ENCODE measurements at regions not wholly inside any gene's neighbourhood (a gene's known extent, or its start where the extent isn't known, plus 50 kb on each side); places are given as distances from the start of the nearest gene placed in this dataset.

DNA sequence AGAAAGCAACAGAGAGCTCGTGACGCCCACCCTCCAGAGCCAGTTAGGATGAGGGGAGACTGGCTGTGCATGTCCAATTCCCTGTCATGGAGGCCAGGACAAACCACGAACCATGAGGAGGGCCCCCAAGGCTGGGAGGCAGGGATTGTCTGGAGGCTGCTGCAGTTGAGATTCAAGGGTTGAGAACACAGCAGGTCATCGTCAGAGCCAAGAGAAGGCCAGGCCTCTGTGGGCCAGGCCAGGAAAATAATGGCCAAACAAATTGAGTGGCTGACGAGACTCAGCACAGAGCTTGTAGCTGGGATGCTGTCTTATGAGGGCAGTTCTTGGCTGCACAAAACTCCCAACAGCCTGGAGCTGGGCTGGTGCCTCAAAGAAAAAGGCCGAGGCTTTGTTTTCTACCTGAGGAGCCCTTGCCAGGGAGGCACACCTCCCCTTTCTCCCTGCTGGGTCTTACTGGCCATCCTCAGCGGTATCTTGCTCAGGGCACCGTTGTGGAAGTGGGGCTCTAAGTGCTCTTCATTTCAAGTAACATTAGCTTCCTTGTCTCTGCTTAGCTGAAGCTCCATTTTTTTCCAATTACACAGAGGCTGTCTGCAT, 665.9 kb downstream of the BCL11B start:
- no peak for DNase-seq

DNA sequence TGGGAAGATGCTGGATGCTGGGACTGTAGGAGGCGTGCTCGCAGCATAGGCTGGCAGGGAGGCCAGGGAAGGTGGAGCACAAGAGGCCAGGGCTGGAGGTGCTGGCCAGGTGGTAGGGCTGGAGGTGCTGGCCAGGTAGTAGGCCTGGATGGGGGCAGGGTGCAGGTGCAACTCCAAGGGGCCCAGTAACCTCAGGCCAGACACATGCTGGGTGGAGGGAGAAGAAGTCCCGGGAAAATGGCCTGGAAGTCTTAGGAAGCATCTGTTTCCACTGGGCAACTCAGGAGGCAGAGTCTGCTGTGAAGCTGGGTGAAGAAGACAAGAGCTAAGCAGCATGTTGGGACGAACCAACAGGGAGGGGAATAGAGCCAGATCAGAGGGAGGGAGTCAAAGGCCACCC, 665.2 kb downstream of the BCL11B start:
- DNase-seq: no peak

- no peak for DNase-seq
These were observed 664.6 kb downstream of the BCL11B start for GRCh38 chr14:98607341-98607910.

DNA sequence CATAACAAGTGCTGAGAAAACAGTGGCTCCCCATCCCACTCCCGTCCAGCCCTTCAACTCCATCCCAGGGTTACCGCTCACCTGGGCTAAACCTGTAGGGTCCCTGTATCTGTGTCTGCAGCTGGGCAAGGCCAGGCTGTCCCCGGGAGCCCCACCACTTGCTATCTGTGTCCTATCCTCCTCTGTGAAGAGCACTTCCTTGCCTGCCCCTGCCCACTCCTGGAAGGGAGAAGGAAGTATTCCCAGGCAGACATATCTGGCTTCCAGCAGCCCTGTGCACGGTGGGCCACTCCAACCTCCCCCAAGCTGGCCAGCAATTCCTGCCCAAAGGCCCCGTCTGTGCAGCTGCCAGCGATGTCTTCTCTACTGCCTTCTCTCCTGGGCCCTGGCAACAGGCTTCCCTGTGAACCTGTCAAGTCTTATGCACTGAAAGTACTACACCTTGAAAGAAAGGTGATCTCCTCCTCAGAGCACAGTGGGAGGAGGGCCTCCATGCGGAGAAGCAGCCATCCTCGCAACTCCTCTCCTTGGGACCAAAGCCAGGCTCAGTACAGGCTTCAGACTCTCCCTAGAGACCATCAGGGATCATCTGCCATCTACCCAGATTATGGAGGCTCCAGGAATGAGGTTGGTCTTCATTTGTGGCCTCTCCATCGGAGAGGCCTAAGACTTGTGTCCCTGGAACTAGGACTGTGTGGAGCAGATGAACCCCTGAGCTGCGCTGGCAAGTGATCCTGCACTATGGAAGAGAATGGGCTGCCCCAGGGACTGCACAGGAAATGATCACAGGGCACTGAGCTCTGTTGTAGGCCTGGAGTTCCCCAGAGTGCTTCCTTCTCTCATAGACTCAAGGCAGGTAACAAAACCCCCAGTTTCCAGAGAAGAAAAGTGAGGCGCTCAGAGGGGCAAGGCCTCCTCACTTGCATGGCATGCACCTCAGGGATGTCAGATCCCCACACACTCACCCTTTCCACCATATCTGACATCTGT, 663.6 kb downstream of the BCL11B start:
- DNase-seq: no peak

DNA sequence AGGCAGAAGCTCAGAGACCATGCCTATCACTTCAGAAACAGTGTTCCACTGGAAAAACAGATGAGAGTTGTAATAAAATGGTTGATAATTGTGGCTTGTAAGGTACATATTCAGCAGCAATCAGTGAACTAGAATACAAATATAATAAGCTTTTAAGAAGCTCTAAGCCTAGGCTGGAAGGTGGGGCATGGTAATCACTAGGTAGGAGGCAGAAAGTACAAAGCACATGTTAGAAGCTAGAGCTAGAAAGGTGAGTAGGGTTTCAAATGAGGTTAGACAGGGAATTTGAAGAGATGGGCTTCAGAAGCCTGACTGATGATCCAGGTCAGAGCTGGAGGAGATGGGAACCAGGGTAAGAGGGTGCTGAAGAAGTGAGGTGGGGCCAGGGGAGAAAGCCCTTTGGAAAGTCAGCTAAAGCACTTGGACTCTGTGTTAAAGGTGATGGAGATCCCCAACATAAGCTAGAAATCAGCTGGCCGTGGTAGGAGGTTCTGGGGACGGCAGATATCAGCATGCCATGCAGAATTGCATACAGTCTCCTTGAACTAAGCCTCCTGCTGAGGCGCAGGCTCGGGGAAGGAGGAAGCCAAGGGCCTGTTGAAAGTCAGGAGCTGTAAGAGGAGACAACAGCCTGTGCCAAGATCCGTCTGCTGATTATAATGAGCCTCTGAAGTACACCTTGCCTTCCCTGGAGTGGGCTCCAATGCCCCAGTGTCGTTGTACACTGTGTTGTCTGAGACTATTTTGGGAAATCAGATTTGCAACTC, 659.4 kb downstream of the BCL11B start:
- DNase-seq: no peak

- DNase-seq: no peak
These were observed 657.3 kb downstream of the BCL11B start for GRCh38 chr14:98614741-98615140.

DNA sequence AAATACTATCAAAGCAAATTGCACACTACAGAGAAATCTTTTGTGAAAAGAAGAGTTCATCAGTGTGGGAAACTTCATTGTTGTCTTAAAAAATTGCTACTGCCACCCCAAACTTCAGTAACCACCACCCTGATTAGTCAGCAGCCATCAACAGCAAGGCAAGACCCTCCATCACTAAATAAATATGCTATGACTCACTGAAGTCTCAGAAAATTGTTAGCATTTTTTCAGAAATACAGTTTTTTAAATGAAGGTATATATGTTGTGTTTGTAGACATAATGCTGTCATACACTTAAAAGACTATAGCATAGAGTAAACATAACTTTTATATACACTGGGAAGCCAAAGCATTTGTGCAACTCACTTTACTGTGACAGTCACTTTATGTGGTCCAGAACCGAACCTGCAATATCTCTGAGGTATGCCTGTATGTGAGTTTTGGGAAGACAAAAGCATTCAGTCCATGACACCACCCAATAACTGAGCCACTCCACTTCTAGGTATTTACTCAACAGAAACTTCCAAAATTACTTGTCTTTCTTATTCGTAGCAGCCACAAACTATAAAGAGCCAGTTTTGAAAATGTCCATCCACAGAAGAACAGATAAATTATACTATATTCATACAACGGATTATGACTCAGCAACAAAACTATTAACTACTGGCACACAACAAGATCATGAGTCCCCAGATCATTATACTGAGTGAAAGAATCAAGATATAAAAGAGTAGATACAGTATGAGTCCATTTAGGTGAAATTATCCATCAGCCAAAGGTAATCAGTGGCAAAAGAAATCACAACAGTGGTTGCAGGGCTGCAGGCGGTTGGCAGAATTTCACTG, 649.6 kb downstream of the BCL11B start:
- DNase-seq: no peak

DNA sequence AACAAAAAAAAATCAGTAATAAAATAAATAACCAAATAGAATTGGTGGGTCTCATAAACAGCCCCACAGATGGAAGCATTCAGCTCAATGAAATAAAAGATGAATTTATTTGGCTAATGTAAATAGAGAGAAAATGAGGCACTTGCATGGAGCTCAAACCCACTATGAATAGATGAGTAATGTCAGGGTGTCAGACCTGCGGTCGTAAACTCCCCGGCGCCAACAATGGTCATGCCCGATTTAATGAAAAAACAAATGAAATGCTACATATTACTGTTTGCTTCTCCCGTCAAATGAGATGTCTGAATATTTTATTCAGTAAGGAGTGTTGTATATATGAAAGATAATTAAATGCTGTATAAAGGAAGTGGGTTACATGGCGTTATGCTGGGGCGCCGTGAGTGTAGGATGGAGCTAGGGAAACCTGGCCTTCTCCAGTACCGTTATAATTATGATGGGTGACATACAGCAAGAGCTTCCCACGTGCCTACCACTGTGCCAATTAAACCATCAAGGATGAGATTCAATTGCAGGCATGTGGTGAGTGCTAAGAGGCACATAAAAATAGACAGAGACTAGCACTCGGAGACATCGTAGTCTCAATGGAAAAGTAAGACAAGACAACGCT, 648.1 kb downstream of the BCL11B start:
- DNase-seq: no peak

DNA sequence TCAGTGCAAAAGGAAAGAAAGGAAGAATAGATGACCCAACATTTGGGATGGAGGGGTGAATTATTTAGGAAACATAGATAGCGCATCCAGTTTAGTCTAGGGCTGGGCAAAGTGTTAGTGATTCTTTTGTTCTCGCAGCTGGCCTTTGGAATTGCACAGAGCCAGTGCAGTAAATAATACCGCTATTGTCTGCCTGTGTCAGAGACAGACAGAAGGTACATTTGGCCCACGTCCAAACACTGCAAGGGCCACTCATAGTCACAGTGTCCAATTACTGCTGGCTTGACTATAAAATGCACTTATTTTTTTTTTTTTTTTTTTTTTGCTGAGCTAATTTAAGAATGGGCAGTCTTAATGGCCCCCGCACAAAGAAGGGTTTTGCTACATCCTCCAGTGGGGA, 638.6 kb downstream of the BCL11B start:
- no peak for DNase-seq

GRCh38 chr14:98634043-98634820, 637.8 kb downstream of the BCL11B start:
- no peak for DNase-seq

- DNase-seq: no peak
These were observed 633.6 kb downstream of the BCL11B start for GRCh38 chr14:98638366-98638765.

GRCh38 chr14:98647754-98648153, 624.2 kb downstream of the BCL11B start:
- no peak for DNase-seq

GRCh38 chr14:98651037-98651436, 621.0 kb downstream of the BCL11B start:
- no peak for DNase-seq

- no peak for DNase-seq
These were observed 607.0 kb downstream of the BCL11B start for GRCh38 chr14:98665007-98665406.

- DNase-seq: no peak
These were observed 605.5 kb downstream of the BCL11B start for GRCh38 chr14:98666545-98666944.

DNA sequence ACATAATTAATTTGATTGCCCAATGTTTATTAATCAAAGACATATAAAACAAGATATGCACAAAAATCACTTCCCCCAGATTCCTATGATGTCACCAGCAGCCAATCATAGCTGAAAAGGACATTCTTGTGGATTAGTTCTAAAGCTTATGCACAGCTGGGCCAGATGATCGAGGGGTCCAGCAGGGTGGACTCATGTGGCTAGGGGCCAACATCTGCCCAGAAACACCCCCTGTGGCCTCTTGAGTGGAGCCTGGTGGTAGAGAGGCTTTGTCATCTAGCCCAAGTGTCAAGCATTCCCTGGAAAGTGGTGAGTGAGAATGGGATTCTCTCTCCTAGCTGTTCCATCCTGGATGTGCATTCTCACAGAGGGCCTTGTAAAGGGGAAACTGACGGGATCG, 590.0 kb downstream of the BCL11B start:
- no peak for DNase-seq

DNA sequence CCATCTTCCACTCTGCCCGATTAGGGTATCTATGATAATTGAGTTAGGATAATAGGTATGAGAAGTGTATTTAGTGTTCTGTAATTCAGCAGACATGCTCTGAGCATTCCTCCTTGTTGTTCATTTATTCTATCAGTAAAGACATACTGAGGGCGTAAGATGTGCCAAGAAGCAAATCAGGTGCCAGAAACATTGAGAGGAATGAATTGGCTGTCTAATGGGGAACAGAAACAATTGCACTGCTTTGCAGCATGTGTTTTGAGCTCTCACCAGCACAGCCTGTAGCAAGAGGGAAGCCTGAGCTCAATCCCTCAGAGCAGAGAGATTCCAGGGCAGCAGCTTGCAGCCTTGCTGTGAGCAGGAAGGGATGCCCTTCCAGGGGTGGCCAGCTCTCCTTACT, 589.3 kb downstream of the BCL11B start:
- DNase-seq: no peak

DNA sequence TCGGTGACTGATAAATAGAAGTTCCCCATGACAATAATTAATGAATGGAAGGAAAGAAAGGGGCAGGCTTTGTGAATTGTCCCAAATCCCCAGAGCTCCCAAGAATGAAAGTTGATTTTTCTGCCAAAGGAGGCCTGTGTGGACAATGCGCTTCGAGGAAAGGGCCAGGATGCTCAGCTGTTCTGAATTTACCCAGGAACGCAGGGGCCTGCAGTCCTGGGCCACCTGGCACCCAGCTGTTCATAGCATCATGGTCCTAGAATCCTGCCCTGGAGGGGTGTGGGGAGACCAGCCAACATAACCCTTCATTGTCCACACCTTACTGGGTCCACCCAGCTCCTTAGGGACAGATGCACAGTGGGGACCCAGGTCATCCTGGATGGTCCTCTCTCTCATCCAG, 587.5 kb downstream of the BCL11B start:
- no peak for DNase-seq

GRCh38 chr14:98685725-98686124, 586.3 kb downstream of the BCL11B start:
- no peak for DNase-seq

DNA sequence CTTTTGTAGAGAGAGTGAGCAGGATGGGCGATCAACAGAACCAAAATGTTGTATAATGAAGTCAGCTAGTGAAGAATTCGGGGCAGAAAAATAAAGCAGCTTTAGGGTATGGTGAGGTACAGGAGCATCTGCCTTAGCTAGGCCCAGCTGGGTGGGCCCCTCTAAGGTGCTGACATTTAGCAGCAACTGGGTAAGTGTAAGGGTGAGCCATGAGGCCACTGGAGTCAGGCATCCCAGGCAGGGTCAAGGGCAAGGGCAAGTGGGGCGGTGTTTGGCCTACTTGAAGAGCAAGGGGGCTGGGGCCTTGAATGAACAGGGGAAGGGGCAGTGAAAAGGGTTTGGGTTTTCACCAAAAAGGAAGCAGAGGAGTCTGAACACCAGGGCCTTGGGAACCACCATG, 583.6 kb downstream of the BCL11B start:
- no peak for DNase-seq

- no peak for DNase-seq
These were observed 582.0 kb downstream of the BCL11B start for GRCh38 chr14:98689951-98690350.
